NCI-H524 treated with DMSO at 0.1 percent for 48 hours (cell line): ENCODE measurements at regions not wholly inside any gene's neighbourhood (a gene's known extent, or its start where the extent isn't known, plus 50 kb on each side); places are given as distances from the start of the nearest gene placed in this dataset.
"Not testable (repeated sequence)": the region's sequence is repeated elsewhere in the genome, so short reads cannot be mapped to it uniquely, and the experiment has no call there.

Experiments
- DNase-seq: peaks from one replicate; lab custom pipeline; 2025; lab: John Stamatoyannopoulos, UW

DNA sequence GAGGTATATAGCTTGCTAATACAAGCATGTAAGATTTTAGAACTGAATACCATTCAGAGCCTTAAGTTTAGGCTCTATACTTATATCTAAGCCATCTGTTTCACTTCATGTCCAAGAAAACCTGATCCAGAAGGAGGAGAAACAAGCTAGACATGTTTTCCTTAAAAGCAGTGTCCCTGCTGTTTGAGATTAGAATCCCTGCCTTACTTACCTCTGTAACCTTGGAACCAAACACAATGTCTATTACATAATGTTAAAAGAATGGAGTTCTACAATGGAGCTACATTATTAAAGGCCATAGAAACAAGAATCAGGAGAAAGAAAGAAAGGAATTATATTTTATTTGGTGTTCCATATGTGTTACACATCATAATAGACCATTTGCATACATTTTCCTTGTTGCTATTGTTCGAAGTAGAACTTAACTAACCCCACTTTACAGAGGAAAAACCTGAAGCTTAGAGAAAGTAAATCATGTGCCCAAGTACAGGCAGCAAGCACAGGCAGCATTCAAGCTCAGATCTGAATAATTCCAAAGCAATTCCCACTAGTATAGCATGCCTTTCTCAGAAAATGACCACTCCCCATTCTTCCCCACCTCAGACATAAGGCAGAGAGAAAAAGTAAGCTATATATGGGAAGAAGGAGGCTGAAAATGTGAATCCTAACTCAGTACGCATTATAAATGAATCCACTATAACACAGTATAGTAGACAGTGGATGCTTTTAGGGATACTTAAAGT lies 380.1 kb upstream of the SPAG17 start:
- no peak for DNase-seq

DNA sequence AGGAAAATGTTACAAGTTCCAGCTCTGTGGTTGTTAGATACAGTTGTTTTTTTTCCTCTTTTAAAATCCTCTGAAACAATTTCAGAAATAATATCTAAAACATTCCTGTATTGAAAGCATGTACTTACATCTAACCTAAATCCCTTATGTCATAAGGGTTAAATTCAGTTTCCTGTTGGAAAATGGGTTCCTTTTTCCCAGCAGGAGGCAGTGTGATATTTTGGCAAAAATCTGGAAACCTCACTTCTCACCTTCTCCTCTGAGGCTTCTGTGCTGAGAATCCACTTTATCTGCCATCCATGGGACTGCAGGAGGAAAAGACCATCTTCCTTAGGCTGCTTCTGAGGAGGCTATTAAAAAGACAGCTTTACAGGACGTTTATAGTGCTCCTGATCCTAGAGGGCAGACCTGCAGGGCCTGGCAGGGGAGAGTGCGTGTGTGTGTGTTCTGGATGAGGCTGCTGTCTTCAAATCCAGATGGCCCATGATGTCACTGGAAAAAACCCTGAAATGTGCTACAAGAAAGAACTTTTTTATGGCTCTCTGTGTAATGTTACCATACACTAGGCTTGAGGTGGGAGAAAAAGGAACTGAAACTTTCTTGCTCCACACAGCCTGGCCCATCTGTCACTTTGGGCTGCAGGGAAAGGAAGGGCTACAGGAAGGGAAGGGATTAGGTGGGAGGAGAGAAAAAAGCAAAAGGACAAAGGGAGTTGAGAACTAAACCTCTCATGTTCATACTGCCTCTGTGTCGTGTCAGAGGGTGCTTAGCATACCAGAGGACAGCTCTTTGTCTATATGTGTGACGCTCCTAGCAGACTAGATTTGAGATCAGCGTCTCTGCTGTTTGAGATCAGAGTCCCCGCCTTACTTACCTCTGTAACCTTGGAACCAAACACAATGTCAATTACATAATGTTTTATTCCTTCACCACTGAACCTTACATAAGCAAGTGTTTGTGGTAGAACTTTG lies 379.2 kb upstream of the SPAG17 start:
- no peak for DNase-seq

DNA sequence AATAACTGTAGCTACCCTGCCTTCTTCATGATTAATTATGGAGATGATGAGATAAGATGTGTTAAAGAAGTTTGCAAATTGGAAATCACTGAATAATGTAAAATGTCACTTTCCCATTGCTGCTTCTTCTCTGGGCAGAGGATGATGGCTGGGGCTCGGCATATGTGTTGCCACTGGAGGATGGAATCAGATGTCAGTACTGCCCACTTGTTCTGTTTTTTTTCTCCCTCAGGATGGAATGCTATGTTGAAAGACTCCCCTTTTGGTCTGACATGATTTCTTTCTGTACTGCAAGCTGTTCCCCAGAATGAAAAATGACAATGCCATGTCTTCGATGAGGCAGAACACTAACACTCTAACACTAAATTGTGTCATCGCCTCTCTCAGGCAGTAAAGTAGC lies 373.9 kb upstream of the SPAG17 start:
- no peak for DNase-seq

DNA sequence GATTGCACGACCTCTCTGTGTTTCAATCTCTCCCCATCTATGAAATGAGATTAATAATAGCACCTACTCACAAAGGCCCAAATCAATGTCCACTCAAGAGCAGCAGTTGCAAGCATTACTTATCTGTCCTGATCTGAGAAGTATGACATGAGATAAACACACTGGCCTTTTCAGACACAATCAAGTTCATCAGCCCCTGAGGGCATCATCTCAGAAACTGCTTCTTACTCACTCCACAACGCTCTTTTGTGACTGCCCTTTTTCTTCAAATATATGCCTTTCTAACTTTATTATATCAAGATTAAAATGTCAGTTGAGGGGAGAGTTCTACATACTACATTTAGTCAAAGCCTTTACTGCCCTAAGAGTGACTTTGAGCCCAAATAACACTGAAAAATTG lies 371.9 kb upstream of the SPAG17 start:
- DNase-seq, result no peak

DNA sequence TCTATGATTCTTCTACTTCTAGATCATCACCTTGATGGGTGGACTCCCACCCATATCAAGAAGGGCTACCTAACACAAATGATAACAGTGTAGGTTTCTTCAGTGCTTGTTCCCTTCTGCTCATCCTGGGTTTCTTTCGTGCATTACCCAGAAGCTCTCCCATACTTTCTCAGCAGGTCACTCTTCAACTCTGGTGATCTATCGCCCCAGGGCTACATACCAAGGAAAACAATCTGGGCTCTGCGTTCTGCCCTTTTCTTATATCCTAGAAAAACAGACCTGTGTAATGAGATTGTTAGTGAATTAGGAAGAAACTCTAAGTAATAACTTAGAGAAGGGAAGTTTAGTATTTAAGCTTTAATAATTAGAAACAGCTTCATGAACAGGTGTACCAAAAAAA lies 370.6 kb upstream of the SPAG17 start:
- DNase-seq, result no peak

DNA sequence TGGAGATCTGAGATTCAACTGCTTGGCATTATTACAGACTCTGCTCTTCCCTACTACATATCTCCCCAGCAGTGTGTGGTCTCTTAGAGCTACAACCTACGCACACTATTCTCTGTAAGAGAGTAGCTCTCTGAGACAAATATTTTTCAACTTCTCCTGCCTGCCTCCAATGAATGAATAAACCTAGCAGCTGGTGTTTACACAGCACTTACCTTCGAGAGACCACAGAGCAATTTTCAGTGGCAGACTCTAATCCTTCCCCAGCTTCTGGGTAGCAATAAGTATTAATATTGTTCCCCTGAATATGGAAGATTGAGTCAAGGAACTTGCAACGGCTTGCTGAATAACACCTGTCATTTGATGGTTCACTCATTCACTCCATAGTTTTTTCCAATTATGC lies 350.9 kb upstream of the SPAG17 start:
- DNase-seq, result peak; percentile 14

DNA sequence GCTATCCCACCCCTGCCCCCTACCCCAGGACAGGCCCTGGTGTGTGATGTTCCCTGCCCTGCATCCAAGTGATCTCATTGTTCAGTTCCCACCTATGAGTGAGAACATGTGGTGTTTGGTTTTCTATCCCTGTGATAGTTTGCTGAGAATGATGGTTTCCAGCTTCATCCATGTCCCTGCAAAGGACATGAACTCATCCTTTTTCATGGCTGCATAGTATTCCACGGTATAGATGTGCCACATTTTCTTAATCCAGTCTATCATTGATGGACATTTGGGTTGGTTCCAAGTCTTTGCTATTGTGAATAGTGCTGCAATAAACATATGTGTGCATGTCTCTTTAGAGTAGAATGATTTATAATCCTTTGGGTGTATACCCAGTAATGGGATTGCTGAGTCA lies 326.9 kb upstream of the SPAG17 start:
- not testable (repeated sequence) for DNase-seq

DNA sequence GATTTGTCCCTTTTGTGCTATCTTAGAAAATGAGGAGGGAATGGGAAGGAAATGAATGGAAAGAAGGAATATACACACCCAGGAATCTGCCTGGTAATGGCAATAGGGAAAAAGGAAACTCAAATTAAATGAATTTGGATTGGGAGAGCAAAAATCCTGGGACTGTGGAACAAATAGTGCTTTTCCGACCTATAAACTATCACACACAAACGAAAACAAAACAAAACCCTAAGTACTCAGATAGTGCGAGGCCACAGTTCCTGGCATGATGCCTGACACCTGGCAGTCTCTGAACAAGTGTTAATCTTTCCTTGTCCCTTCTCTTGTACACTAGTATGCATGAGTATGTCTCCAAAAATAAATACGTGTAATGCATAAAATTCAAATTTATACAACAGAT lies 319.8 kb upstream of the SPAG17 start:
- no peak for DNase-seq

DNA sequence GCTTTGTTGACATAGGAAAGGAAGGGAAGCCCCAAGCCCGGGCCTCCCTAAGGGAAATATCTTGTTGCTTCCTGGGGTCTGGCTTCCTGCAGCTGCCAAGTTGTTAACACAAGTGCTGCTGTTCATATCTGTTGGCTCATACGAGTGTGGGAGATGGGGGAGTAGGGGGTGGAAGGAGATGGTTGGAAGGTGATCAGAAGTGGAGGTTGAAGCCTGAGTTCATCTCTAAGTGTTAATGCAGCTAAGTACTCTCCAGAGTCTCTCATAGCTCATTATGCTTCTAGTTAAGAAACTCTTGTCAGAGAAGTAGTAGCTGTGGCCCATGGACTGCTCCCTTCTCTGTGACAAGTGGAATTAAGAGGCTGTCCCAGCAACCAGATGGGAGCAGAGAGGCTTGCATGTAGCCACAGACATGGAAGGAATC lies 319.2 kb upstream of the SPAG17 start:
- peak; percentile 94 for DNase-seq

DNA sequence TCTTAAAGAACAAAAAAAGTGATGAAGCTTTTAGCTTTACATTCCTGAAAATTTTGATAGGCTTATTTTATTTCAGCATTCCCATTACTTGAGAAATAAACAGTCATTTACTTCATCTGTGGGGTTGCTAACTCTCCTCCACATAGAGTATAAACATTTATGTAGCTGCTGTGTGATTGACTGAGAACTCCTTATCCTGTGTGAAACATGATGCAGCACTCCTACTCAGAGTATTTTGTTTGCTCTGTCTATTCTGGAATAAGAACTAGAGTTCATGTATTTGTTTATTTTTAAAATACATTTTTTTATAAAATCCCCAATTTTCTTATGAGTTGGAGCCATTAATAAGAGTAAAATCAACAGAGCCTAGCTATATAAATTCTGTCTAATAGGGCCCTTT lies 318.7 kb upstream of the SPAG17 start:
- DNase-seq, result no peak

DNA sequence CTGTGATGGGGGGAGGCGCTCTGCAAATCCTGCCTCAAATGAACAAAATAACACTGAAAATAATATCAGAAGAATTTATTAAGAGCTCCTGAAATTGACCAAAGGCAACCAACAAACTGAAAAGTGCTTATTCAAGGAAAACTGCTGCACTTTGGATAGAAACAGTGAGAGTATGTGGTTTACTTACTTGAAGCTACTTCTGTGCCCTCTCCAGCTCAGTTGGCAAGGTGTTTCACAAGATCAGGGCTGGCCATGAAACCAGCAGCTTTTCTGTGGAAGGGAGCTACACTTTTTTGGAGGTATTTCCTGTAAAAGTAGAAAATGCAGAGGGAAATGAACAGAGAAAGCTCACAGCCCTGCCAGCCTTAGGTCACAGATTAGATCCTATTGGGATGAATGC lies 310.0 kb upstream of the SPAG17 start:
- DNase-seq, result no peak

DNA sequence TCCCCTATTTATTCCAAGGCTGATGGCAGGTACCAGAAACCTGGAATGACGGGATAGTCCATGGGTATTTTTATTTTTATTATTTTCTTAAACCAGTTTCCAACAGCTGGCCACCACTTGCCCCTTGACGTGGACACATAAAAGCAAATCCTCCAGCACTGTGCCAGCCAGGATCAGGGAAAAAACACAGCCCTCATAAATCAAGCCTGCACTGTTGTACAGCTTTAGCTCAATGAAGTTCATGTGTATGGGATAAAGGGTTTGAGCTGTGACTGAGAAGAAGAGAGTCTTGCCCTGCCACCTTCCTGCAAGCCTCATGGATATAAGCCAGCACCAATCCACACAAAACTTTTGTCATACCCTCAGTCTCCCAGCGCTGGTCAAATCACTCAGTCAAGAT lies 303.8 kb upstream of the SPAG17 start:
- DNase-seq, result no peak

DNA sequence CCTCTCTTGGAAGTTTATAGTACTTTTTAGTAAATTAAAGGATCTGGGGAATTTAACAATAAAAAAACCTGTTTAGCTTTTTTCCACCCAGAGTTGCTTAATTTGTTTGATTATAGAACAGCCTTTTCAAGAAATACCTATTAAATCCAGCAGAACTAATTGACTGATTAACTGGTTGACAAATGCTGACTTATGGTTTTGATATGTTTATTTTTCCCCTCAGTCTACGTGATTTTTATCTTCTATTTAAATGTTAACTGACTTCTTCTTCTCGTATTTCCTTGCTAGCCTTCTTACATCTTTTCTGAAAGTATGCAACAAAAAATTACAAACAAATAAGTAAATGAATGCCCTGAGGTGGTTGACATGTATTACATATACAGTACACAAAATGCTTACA lies 302.9 kb upstream of the SPAG17 start:
- no peak for DNase-seq

DNA sequence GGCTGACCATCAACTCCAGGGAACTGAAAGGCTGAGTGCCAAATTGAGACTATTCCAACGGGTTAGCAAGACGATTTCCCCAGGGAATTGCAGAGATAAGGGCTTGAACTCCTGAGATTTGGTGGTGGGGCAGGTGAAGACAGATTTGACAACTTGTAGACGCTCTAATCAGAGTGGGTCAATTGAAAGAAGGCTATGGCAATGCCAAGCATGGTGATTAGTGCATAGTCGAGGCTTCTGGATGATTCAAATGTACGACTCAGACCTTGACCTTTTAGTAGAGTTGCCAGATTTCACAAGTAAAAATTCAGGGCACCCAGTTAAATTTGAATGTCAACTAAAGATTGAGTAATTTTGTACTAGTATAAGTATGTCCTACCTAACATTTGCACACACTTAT lies 302.1 kb upstream of the SPAG17 start:
- no peak for DNase-seq

DNA sequence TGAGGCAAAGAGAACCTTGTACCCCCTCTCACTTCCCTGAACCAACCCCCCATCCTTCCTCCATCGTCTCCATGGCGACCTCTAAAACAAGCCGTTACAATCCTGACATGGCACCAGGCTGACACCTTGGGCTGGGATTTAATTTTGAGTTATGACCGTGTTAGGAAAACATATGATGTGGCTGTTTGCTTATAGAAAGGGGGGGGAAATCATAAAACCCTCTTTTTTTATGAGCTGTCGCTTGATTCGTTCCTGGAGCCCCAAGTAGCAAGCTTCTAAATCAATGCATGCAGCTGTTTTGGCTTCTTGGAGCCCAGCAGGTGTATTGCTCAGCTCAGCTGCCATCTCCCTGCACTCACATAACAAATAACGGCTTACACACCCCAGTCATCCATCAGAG lies 301.2 kb upstream of the SPAG17 start:
- no peak for DNase-seq

DNA sequence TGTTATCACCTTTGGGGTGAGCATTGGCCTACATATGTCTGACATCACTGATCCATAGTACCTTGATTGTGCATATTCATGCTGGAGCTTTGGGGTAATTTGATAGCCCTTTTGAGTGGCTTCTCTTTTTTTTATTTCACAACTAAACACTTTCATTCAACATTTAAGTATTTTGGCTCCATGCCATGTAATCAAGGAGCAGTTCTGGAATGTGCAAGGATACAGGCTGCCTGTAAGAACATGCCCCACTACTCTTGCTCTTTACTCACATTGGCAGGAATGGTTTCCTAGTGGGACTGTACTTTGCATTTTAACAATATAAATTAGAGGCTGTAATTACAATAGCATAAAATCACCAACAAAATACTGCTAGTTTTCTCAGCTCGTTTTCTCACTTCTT lies 300.7 kb upstream of the SPAG17 start:
- no peak for DNase-seq

DNA sequence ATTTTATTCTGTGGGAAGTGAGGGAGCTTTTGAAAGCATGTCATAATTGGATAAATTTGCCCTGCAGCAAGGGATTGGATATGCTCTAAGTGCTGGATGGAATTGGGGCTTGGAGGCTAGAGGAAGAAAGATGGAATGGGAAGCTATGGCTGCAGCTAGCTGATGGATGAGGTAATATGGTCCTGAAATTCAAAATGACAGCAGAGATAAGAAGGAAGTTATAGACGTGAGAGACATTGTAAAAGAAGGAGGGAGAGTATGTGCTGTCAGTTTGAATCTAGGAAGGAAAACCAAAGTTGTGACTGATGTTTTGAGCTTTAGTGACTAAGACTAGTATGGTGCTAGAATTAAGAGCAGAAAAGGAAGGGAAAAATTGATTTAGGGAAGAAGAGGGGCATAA lies 299.9 kb upstream of the SPAG17 start:
- DNase-seq, result no peak

DNA sequence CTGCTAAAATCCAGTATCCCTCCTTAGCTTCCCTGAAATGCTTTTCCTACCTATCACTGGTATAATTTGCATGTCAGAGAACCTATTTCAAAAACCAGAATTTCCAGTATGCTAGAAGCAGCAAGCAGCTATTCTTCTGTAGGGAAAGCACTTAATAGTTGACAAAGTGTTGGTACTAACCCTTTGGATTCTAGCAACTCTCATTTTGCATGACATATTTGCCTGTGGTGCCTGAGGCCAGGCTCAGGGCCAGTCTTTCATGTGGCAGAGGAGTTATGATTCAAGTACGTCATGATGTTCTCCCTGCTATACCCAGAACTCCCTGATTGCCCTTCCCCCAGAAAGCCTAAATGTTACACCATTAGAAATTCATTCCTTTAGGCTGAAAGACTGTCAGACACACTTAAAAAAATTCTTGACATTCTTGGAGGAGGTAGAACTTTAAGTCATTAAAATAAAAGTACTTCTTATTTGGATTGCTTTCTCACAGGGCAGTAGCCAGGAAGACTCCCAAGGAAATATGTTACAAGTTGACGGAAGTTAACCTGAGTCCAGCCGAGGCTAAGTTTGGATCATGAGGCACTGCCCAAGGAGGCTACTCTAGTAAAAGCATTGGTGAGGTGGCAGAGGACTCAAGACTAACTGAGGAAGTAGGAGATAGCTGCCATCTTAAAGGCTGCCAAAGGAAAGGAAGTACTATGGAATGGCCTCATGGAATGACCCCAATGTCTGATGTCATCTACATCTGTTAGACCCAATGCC lies 298.4 kb upstream of the SPAG17 start:
- no peak for DNase-seq

DNA sequence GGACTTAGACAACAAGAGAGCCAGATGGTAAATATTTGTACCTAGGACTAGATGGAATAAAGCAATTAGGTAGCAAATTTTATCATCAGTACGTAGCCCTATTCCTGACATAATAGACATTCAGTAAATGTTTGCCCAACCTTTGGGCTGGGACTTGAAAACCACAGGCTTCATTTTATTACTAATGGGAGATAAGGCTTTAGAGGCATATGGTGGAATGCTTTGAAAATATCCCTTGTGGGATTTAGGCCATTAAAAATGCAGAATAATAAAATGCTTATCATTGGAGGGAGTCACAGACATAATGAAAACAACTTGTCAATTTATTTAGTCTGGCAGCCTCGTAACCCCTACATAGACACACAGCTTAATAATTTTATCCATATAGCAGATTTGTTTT lies 296.1 kb upstream of the SPAG17 start:
- no peak for DNase-seq

DNA sequence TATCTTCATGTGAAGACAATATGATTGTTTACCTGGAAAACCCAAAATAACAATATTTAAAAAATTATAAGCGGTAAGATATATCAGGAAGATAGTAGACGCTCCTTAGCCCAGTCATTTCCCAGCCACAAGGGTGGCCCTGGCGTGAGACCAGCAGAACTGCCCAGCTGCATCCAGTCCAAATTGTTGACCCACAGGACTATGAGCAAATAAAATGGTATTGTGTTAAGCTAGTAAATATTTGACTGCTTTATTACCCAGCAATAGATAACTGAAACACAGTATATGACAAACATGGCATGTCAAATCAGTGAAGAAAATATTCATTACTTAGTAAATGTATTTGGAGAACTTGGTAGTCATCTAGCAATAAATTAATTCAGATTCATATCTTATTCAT lies 294.3 kb upstream of the SPAG17 start:
- no peak for DNase-seq

DNA sequence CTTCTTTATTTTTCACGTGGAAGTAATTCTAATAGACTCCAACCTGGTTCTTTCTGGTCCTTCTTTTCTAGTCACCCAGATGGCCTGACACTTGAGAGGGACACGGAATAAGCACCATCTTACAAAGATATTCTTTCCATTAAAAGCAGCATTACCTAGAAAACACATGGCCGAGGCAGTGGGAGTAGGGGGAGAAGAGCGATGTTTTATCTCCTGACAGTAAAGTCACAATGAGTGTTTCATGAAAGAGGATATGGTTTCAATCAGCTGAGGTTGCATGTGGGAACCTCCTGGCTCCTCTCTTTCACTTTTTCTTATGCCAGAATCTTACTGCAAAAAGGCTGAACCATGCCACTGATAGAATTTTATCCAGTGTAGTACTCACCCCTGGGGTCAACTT lies 288.8 kb upstream of the SPAG17 start:
- DNase-seq, result no peak

DNA sequence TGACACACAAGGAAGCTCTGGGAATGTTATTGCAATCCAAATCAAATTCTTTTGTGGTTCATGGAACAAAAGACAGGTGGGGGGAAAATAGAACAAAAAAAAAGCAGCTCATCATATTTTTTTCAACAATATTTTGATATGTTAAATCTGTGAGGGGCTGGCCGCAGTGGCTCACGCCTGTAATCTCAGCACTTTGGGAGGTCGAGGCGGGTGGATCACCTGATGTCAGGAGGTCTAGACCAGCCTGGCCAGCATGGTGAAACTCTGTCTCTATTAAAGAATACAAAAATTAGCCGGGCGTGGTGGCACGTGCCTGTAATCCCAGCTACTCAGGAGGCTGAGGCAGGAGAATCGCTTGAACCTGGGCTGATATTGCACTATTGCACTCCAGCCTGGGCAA lies 279.4 kb upstream of the SPAG17 start:
- not testable (repeated sequence) for DNase-seq

DNA sequence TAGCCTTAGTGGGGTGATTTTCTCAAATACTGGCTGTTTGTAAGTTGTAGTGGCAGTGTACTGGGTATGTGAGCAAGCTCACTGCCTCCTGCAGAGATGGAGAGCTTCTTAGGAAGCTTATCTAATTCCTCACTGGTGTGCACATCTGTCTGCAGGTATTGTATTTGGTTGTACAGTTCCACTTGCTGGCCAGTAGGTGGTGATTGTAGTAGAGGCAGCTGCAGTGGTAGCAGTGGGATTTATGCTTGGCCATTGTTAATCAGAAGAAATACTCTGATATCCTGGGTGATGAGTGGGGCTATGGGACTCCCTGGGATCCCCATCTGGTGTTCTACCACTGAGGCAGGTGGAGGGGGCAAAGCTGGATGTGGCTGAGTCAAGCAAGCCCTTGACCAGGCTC lies 276.1 kb upstream of the SPAG17 start:
- DNase-seq, result no peak
